Sciatic nerve (tissue), 2 donors: ENCODE measurements at regions not wholly inside any gene's neighbourhood (a gene's known extent, or its start where the extent isn't known, plus 50 kb on each side); places are given as distances from the start of the nearest gene placed in this dataset.
"Not testable (repeated sequence)": the region's sequence is repeated elsewhere in the genome, so short reads cannot be mapped to it uniquely, and the experiment has no call there.

ENCODE experiments used
- ATAC-seq: fragments of 200-7000 bp; cut with Tn5 transposase; one replicate; pipeline ENCODE4 v1.9.1; 2020; ENCODE audit warnings: mild to moderate bottlenecking, moderate library complexity
- DNase-seq: peaks from one replicate; pipeline ENCODE4 v3.0.0-alpha.2; 2020; ENCODE audit warnings: low spot score
- intact Hi-C: fragments of 100-400 bp; cut with DNase I; formaldehyde crosslinking; loops from one replicate; pipeline ENCODE4 v1.14.2; 2022
- donor health status: DM: no; HTN: no; CAD: no.
- donor health status: DM: no; HTN: no; CAD: no.

DNA sequence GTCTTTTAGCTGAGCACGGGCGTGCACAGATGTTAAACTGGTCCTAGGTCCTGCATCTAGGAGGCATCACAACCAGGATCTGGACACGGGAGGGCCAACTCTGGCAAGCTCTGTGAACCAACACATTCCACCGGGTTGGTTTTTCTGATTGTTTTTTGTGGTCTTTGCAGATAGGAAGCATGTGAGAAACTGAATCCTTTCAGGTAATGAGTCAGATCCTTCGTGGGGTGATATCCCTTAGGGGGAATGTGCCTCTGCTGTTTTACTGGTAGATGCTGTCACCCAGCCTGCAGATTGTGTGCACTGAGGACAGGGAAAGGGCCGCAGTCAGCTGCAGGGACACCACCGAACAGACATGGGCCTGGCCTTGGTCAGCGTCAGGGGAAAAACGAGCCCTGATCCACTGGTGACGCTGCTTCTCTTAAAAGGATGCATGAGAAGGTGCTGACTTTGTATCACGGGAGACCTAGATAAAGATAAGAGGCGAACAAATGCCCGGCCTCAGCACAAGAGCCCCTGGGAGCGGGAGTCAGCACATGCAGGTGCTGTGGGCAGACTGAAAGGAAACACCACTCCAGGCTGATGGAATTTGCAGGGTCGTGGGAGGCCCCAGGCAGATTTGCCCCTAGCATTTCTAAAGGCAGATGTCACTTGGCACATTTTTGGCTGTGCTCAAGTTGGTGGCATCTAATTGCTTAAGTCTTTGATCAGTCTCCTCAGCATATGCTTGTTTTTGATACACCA, 51.1 kb downstream of the DOP1B start:
- intact Hi-C loops: no loop called here
- no peak for ATAC-seq
- no peak for DNase-seq

DNA sequence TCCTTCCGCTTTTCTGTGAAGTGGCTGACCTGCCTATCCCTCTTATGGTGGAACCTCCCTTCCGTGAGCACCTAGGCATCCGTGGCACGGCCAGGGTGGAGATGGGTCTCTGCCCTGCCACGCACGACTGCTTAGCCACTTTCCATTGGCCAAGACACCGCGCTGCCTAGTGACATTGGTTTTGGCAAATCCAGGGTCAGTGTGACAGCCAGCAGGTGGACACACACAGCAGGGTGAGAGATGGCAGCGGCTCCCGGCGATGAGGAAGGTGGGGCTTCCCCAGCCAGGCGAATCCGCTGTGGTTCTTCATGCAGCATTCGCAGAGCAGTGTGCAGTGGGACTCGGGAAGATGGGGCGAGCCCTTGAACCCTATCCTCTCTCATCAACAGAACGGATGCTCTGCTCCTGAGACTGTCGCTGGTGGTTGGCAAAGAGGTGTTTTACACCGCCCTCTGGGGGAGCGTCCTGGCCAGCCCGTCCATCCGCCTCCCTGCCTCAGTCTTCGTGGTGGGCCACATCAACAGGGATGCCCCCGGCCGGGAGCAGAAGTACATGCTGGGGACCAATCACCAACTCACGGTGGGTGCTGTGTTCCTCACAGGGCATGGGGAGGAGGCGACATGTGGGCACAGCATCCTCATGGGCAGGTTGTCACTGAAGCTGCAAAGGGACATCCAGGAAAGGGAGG, 51.8 kb downstream of the DOP1B start:
- no peak for ATAC-seq
- no peak for DNase-seq
- intact Hi-C loops: no loop called here

DNA sequence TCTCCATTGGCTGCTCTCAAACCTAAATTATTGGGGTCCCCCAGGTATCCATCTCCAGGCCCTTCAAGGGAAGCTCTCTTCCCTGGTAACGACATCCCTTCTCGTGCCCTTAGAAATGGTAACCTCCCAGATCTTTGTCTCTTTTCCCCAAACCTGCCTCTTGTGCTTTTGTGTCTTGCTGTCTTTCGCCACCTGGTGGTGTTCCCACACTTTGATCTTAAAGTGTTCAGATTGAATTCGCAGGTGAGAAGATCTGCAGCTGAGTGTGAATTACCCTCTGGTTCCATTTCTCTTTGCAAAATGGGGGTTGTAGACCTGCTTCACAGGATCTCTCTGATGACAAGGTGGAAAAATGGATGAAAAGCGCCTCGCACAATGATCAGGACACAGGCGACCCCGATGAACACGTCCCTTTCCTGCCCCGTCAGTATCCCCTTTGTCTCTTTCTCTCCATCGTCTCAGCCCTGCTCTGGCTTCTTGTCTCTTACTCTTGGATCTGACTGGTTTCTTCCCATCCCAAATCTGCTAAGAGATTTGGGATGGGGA, 53.1 kb downstream of the DOP1B start:
- DNase-seq: no peak
- intact Hi-C loops: no loop called here
- no peak for ATAC-seq

DNA sequence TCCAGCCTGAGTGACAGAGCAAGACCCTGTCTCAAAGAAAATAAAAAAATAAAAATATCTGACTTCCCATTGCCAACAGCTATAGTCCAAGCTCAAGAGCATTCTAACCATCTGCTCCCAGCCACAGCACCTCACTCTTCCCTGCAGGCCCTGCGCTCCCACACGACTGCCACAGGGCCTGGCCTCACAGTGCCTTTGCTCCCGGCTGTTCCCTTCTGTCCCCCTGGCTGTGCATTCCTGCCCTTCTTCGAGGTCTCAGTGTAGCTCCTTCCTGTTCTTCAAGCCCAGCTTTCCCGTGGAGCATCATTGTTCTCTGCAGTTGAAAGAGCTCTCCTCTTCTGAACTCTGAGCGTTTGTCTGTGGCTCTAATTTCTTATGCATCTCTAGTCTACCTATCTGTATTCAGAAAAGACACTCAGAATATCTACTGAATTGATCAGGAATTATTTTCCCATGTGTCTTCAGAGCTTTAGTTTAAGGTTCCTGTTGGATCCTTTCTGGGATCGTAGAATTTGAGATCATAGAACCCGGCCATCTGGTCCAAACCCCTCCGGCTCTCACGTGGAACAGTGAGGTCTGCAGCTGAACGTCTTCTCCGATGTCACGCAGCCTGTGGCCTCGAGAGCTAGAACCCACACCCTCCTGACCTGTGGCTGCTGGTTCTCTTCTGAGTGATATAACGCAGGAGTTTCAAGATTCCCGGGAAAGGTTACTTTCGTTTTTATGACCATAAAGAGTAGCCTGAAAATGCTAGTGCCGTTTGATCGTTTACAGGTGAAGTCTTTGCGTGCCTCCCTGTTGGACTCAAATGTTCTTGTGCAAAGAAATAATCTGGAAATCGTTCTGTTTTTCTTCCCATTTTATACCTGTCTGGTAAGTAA, 54.4 kb downstream of the DOP1B start:
- intact Hi-C loops: no loop called here
- DNase-seq (no peak), ATAC-seq (no peak)

DNA sequence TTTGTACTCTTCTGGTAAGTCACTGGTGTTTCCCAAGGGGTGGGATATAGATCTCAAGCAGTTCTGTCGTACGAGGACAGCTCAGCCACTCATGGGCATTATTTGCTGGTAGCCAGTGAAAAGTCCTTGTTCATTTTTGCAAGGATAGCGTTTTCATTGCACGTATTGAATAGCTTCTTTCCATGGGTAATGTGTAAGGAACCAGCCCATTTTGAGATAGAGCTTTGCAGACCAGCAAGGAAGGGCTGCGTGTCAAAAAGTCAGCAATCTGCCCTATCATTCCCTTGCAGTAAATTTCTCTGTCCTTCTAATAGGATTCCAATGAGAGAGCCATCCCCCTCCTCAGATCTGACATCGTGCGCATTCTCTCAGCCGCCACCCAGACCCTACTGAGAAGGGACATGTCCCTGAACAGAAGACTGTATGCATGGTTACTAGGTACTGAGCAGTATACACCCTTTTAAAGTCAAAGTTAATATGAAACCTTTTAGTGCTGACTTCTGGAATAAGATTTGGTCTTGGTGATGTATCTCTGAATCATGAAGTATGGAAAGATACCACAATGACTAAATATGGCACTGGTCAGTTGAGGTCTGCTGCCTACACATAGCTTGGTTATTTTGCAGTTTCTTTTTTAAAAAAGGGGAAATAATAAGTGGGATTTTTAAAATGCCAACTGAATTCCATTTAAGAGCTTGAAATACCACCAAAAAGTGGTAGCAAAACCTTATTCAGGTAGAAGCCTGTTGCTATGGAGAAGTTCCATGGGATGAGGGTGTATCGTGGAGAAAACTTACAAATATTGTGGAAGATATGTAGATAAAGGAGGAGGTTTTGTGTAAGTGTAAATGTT, 55.3 kb downstream of the DOP1B start:
- no peak for ATAC-seq
- intact Hi-C loops: no loop called here
- no peak for DNase-seq

DNA sequence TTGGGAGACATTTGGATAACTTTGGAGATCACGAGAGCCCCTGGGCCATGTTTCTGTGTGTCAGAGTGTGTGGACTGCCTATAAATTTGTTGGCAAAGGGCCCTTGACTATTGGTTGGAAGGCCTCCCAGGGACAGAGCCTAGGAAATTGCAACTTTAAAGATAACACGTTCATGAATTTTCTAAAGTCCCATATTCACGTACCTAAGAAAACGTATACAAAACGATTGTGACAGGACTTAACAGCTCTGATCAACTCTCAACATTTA, 55.8 kb downstream of the DOP1B start:
- intact Hi-C loops: no loop called here
- no peak for ATAC-seq
- DNase-seq: no peak

DNA sequence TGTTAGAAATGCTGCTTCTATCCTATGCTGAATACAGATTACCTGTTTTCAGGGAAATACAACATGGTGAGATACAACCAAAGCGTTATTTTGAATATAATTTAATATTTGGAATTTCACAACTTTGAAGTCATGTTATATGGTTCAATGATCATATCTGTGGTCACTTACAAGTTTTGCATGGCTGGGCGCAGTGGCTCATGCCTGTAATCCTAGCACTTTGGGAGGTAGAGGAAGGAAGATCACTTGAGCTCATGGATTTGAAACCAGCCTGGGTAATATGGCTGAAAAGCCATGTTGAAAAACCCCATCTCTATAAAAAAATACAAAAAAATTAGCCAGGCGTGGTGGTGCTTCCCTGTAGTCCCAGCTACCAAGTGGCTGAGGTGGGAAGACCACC, 57.9 kb downstream of the DOP1B start:
- intact Hi-C loops: no loop called here

DNA sequence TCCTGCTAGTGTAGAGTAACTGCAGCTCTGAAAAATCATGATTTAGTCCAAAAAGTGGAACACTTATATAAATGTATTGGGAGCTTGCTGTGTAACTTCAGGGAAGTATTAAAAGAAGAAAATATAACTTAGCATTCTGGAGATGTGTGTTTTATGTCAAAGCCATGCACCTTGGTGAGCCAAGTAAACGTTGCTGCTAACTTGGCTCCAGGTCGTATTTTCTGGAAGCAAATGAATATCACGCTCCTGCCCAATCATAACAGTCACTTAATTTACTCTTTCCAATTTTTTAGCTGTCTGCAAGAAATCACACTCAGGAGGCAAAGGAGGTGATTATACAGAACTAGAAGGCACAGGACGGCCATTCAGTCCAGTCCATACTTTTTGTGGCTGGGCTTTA, 61.1 kb downstream of the DOP1B start:
- DNase-seq (no peak), ATAC-seq (no peak)
- intact Hi-C loops: no loop called here

More for the DNA sequence above, 57.9 kb downstream of the DOP1B start:
- ATAC-seq (no peak), DNase-seq (no peak)

DNA sequence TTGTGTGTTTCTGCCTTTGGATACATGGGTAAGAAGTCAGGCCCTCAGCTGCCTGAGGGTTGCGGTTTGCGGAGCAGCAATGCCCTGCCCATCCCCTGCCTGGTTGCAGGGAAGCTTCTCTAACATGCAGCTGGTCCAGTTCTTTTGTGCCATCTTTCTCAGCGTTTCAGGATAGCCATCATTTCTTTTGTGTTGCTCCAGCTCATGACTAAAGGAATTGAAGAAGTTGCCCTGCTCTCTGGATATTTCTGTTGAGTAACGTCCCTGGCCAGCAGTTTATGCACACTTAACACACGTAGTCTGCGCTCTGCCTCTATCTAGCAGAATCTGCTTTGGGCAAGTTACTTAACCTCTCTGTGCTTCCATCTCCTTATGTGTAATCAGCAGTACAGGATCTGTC, 62.1 kb downstream of the DOP1B start:
- intact Hi-C loops: no loop called here
- DNase-seq (no peak), ATAC-seq (no peak)

DNA sequence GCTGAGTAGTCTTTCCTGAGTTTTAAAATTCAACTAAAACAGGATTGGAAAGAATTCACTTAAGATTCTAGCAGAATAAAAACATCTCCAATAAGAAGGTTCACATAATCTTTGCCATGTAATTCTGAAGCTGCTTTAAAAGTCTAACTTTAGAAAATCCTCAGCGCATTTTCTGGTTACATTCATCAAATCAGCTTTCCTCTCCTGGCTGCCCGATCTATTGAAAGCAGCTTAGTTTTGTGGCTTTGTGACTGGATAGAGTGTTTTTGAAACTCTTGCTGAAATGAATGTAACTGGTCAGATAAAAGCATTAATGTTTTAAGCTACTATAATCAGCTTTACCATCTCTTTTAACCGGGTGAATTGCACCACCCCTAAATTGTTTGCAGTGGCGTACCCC, 66.8 kb downstream of the DOP1B start:
- DNase-seq: no peak
- intact Hi-C loops: no loop called here
- ATAC-seq: no peak

DNA sequence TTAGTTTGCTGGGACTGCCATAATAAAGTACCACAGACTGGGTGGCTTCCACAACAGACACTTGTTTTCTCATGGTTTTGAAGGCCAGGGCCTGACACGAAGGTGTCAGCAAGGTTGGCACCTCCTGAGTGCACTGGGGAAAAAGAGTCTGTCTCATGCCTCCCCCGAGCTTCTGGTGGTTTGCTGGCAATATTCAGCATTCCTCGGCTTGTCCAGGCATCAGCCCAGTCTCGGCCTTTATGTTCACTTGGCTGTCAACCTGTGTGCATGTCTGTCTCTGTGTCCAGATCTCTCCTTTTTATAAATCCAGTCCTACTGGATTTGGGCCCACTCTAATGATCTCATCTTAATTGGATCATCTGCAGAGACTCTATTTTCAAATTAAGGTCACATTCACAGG, 72.6 kb downstream of the DOP1B start:
- no peak for DNase-seq
- ATAC-seq: no peak
- intact Hi-C loops: no loop called here

DNA sequence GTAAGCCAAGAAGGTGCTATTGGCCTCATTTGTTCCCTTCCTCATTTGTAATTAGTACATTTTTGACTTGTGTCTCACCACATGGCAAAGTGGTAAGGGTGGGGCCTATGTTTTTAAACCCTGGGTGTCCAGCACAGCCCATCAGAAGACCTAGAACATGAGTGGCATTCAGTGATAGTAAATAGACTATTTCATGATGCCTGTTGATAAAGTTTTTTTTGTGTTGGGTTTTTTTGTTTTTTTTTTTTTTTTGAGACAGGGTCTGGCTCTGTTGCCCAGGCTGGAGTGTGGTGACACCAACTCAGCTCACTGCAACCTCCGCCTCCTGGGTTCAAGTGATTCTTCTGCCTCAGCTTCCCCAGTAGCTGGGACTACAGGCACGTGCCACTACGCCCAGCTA, 74.8 kb downstream of the DOP1B start:
- intact Hi-C loops, ATAC-seq, DNase-seq: not testable (repeated sequence)

DNA sequence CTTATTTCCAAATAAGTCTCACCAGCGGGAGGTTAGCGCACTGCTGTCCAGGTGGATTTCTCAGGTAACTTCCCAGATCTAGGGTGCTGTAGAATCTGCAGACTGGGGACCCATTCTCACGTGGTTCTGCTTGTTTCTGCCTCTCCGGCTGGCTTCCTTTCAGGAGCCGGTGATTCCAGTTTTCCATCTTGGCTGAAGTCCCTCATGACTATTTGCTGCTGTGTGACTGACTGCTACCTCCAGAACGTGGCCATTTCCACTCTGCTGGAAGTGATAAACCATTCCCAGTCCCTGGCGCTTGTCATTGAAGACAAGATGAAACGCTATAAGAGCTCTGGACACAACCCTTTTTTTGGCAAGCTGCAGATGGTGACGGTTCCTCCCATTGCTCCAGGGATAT, 76.0 kb downstream of the DOP1B start:
- intact Hi-C loops: no loop called here
- DNase-seq: no peak
- no peak for ATAC-seq

DNA sequence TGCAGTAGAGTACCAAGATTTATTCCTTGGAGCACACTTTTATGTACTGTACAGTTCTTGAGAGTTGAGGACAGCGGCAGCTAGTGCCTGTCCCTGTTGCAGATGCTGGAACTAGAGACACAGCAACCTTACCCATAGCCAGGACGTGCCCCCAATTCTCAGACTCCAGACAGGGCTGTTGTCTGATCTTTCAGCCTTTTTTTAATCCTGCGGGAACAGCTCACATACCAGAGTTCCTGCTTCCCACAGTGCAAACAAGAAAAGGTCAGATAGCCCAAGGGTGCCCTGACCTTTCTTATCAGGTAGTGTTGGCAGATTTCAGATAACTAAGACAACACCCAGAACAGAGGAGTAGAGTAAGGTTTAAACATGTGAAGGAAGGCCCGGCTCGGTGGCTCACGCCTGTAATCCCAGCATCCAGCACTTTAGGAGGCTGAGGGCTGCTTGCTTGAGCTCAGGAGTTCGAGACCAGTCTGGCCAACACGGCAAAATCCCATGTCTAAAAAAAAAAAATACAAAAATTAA, 78.5 kb downstream of the DOP1B start:
- ATAC-seq: no peak
- intact Hi-C loops: no loop called here
- no peak for DNase-seq

DNA sequence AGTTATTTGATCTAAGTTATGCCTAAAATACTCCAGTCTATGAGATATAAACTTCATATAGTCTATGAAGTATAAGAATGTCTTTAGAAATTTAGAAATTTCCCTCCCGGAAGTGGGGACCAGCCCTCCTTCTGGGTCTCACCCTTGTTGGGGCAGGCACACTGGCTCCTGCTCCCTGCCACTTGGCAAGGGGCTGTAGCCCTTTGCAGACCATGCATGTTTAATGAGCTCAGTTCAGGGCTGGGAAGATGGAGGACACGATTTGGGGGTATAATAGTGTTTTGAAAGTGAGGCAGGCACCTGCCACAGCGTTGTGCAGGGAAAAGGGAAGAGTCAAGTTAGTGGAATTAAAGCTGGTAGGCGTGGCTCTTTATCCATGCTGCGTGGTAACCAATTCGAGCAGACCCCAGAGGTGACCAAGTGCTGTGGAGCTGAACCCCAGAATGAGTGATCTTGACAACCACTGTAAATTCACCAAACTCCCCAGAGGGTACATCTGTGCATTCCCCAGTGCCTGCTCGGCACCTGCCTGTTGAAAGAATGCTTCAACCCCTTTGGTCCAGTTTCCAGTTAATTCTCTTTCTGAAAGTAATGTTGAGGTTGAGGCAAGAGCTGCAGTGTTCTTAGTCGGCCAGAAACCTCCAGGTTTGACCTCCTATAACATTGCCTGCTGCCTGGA, 79.6 kb downstream of the DOP1B start:
- no peak for DNase-seq
- intact Hi-C loops: no loop called here

DNA sequence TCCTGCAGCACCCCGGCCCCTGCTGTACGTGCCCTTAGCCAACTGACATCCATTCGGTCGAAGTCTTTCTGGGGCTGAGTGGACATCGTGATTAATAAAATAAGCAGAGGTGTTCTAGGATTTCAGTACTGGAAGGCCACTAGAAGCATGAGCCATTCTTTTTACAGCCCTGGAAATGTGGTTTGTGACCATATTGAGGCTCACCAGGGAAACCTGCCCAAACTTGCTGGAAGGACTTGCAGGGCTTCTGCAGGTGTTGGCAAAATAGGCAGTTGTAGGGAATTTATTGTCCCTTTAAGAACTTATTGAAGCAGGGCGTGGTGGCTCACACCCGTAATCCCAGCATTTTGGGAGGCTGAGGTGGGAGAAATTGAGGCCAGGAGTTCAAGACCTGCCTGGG, 80.8 kb downstream of the DOP1B start:
- intact Hi-C loops: no loop called here
- no peak for DNase-seq
- ATAC-seq: no peak

More for the DNA sequence above, 79.6 kb downstream of the DOP1B start:
- no peak for ATAC-seq

DNA sequence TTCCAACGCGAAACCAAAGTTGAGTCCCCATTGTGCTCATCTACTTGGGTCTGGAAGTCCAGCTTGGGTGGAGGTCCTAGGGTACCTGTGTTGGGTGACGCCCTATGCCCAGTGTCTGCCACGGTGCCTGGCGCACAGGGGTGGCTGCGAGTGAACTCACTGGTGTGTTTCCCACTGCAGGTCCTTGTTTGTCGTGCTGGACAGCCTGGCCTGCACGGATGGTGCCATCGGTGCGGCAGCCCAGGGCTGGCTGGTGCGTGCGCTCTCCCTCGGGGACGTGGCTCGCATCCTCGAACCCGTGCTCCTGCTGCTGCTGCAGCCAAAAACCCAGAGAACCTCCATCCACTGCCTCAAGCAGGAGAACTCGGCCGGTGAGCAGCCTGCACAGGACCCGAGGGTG, 80.4 kb upstream of the MORC3 start:
- DNase-seq (no peak), ATAC-seq (no peak)
- intact Hi-C loops: no loop called here

DNA sequence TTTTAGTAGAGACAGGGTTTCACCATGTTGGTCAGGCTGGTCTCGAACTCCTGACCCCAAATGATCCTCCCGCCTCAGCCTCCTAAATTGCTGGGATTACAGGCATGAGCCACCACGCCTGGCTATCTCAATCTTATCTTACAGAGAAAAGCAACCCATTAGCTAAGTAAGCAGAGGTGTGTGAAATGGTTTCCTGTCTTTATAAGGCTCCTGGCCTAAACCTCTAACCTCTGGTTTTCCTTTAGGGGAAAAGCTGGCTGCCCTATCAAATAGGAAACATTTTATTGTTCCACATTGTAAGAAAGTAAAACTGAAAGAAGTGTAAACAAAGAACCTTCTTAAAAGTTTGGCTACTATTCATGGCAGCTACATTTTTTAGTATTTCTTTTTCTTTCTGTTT, 78.3 kb upstream of the MORC3 start:
- intact Hi-C loops: no loop called here
- ATAC-seq: no peak

More for the DNA sequence above, 78.3 kb upstream of the MORC3 start:
- no peak for DNase-seq
